ENCODE measurements at regions not wholly inside any gene's neighbourhood (a gene's known extent, or its start where the extent isn't known, plus 50 kb on each side); places are given as distances from the start of the nearest gene placed in this dataset.
A peak's percentile ranks its signal among the peaks of the same experiment; 100 is the strongest.

GRCh38 chr20:22368235-22368634 lies 216.1 kb downstream of the FOXA2 start:
- DNase-seq, result no peak

DNA sequence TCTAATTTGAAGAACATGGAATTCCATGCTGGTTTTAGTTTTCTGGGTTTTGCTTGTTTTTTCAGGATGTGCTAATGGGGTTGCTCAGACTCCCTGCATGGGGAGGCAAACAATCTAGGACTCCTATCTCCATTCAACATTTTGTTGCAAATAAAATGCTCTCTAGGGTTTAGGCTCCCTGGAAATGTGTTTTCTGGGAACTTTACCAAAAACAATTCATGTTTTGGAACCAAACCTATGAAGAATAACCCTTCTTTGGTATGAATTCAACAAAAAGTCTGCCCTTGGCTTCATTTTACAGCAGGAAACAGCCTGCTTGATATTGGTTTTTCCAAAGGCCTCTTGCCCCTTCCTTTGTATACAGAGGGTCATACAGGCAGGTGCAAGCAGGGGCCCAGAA lies 217.7 kb downstream of the FOXA2 start:
- no peak for DNase-seq

DNA sequence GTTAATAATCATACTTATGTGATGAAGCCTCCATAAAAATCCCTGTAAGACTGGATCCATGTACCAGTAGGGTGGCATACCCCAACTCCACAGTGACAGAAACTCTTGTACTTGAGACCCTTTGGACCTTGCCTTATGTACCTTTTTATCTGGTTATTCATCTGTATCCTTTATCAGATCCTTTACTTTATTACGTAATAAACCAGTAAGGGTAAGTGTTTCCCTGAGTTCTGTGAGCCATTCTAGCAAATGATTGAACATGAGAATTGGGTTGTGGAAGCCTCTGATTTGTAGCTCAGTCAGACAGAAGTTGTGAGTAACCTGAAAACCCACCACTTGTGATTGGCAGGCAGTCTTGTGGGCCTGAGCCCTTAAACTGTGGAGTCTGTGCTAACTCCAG lies 229.7 kb downstream of the FOXA2 start:
- DNase-seq, result no peak

DNA sequence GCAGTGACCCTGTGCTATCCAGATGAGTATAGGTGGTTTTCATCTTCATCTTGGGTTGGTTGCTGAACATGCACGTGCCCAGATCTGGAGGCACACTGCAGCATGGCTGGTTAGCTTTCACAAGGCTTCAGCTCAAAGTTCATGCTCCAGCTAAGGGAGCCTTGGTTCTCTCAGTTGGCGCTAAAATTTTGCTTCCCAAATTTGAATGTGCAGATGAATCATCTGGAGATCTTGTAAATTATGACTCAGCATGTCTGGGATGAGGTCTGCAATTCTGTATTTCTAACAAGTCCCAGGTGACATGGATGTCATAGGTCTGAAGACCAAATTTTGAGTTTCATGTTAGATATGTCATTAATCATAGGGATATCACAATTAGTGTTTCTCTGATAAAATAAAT lies 230.8 kb downstream of the FOXA2 start:
- no peak for DNase-seq

GRCh38 chr20:22352019-22352418 lies 232.4 kb downstream of the FOXA2 start:
- no peak for DNase-seq

GRCh38 chr20:22350624-22351023 lies 233.7 kb downstream of the FOXA2 start:
- DNase-seq, result no peak

DNA sequence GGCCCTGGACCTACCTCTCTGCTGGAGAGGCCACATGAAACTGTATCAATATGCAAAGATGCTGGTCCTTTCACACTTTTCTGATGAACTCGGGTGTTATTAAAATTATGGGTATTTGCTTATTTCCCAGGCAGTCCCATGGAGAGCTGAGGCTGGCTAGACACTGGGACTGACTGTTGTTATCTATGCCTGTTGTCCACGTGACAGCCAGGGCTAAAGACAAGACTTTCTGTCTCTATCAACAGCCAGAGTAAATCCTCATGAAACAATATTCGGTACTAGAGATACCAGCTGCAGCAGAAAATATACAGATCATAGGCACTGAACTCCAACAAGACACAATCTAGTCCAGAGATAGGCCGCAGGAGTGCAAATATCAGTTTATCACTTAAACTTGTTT lies 236.4 kb downstream of the FOXA2 start:
- no peak for DNase-seq

DNA sequence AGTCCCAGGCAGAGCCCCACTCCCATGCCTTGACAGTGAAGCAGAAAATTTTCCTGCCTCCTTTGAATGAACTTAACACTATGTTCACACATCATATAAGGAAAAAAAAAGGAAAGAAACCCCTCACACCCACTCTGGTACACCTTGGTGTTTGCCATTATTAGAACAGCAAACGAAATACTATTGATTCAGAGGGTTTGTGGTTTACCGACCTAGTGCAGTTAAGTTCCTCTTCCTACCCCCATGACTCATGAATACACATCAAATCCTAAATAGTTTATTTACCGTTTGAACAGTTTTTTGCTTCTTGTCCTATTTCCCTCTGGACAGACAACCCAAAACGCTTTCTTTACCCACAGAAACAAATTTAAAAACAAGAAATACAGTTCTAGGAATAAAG lies 237.7 kb downstream of the FOXA2 start:
- no peak for DNase-seq

GRCh38 chr20:22343612-22344011 lies 240.8 kb downstream of the FOXA2 start:
- no peak for DNase-seq

DNA sequence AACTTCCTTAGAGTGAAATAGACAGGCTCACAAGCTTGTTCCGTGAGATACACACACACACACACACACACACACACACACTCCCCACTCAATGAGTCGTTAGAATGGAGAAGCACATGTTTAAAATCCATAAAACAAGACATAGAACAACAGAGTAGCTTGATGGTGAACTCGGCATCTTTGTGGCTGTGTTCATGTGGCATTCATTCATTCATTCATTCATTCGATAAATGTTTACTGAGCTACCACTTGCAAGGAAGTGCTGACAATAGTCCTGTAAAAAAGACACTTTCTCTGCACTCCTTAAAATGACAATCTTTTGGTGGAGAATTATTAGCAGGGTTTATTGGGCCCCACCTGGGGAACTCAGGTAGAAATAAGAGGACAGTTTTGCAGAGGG lies 242.0 kb downstream of the FOXA2 start:
- DNase-seq, result no peak

- DNase-seq, result no peak
Measured at GRCh38 chr20:22341508-22341907, 242.9 kb downstream of the FOXA2 start.

DNA sequence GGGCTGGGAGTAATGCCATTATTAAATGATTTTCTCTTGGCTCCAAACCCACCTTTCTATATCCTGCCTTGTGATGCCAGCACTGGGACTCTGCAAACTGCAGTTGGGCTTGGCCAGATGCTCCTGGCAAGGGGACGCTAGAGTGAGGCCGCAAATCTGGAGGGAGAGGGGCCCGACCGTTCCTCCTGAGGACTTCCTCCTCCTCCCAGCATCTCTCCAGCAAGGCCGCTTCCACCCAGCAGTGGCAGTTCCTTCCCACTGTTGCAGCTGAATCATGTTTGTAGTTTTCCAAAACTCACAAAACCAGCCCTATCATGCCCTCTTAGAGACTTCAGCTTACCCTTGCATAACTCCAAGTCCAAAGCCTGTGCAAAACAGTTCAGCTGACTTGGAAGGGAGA lies 244.4 kb downstream of the FOXA2 start:
- no peak for DNase-seq

- DNase-seq, result peak; percentile 88
Measured at GRCh38 chr20:22339091-22339881, 245.1 kb downstream of the FOXA2 start.

DNA sequence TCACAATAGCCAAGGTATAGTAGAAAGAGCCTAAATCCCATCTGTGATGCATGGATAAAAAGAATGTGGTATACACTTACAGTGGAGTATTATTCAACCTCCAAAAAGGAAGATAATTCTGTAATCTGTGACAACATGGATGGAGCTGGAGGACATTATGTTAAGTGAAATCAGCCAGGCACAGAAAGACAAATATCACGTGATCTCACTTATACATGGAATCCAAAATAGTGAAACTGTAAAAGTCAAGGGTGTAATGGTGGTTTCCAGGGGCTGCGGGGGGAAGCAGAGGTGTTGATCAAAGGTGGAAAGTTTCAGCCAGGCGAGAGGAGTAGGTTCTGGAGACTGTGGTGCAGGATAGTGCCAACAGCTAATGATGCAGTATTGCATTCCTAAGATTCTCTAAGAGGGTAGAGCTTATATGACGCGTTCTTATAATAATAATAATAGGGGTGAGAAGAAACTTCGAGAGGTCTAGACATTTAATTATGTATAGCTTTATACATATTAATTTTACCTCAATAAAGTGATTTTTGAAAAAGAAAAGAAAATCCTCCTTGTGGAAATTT lies 246.1 kb downstream of the FOXA2 start:
- no peak for DNase-seq

- DNase-seq, result no peak
Measured at GRCh38 chr20:22335210-22335609, 249.2 kb downstream of the FOXA2 start.

DNA sequence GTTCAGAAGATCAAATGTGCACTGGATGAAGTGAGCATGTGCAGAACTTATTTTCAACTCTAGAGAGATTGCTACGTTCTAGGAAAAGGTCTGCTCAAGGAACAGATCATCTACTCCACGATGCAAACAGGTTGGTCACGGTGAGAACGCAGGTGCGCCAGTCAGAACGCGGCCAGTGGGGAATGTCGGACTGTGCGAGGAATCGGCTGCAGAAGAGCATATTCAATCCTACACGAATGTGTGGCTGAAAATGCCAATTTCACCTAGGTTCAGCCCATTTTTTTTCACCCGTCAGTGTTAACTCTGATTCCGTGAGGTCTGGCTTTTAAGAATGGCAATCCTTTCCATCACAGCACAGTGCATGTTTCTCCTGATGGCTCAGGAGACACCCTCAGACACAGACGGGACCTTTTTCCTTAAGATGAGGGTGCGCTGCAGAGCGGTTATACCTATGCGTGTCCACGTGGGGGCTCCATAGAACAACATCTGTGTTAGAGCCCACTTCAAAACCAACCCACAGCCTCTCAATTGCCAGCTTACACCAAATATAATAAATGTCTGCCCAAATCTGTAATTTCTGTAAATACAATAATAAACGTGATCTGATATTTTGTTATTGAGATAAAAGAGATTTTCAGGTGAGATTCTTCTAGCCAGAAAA lies 250.4 kb downstream of the FOXA2 start:
- DNase-seq, result peak; percentile 78

- no peak for DNase-seq
Measured at GRCh38 chr20:22324505-22324904, 259.9 kb downstream of the FOXA2 start.

DNA sequence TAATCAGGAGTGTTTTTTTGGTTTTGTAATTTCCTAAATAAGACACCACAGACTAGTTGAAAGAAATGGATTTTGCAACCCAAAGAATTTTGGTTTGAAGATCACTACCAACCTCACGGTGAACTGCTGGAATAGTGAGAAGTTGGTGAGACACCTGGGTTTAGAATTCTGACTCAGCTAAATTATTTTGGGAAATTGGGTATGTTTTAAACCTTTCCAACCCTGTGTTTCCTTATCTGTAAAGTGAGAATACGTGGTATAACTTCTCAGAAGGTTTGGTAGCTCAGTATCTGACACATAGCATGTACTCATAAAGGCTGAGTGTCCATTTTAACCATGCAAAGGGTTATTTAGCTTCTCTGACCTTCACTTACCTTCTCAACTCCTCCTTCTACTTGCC lies 261.9 kb downstream of the FOXA2 start:
- no peak for DNase-seq

DNA sequence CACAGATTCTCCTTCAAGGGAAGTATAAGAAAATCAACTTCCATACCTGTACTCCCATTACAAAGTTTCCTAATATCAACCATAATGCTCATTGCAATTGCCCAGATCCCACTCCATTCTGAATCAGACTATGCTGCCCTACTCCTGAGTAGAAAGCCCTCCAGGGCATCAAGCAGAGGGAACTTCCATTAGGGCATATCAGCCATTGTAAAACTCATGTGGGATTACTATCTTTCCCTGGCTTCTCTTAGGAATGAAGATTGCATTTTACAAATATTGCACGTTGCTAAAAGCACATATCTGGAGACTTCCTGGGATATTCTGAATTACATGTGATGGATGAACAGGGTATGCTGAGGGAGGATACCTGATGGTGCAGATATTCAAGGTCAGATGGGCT lies 263.2 kb downstream of the FOXA2 start:
- no peak for DNase-seq

- no peak for DNase-seq
Measured at GRCh38 chr20:22320245-22320915, 264.0 kb downstream of the FOXA2 start.

DNA sequence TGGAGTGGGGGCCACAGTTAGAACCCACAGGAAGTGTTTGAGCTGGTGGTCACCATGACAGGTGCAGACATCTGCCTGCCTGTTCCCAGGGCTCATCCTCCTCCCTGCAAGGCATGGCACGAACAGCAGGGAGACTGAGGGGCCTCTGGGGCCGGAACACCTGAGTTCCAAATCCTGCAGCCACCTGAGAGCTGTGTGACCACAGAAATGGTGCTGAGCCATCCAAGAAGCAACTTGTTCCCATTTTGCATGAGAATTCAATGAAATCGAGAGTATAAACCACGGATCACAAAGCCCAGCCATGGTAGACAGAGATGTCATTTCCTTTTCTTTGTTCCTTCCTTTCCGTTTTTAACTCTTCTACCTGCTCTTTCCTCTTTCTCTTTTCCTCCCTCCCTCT lies 268.6 kb downstream of the FOXA2 start:
- DNase-seq, result no peak

GRCh38 chr20:22315073-22315472 lies 269.3 kb downstream of the FOXA2 start:
- no peak for DNase-seq

- peak; percentile 63 for DNase-seq
Measured at GRCh38 chr20:22312744-22313346, 271.5 kb downstream of the FOXA2 start.

Measured in dermis blood vessel endothelial cell (primary cell).